HG03175 (cell line): ENCODE measurements at regions not wholly inside any gene's neighbourhood (a gene's known extent, or its start where the extent isn't known, plus 50 kb on each side); places are given as distances from the start of the nearest gene placed in this dataset.

Source experiments
- ATAC-seq: cut with Tn5 transposase; IDR thresholded peaks from one replicate; pipeline ENCODE4 v1.9.1; 2021; ENCODE audit warnings: mild to moderate bottlenecking, moderate library complexity; ENCODE audit not compliant: unreplicated experiment

GRCh38 chr4:127149086-127149485 is 483.7 kb upstream of the INTU start:
- ATAC-seq: no peak

GRCh38 chr4:127151941-127152340 is 480.8 kb upstream of the INTU start:
- no peak for ATAC-seq

- ATAC-seq: no peak
Measured at GRCh38 chr4:127155116-127155515, 477.6 kb upstream of the INTU start.

- no peak for ATAC-seq
Measured at GRCh38 chr4:127155555-127155954, 477.2 kb upstream of the INTU start.

- ATAC-seq: no peak
Measured at GRCh38 chr4:127162741-127163140, 470.0 kb upstream of the INTU start.

- no peak for ATAC-seq
Measured at GRCh38 chr4:127165971-127166370, 466.8 kb upstream of the INTU start.

- ATAC-seq: no peak
Measured at GRCh38 chr4:127174201-127174600, 458.6 kb upstream of the INTU start.

GRCh38 chr4:127174616-127175015 is 458.1 kb upstream of the INTU start:
- no peak for ATAC-seq

- ATAC-seq: no peak
Measured at GRCh38 chr4:127179256-127180087, 453.3 kb upstream of the INTU start.

GRCh38 chr4:127181001-127181400 is 451.8 kb upstream of the INTU start:
- no peak for ATAC-seq

- ATAC-seq: no peak
Measured at GRCh38 chr4:127182687-127183086, 450.1 kb upstream of the INTU start.

GRCh38 chr4:127188847-127189246 is 443.9 kb upstream of the INTU start:
- no peak for ATAC-seq

GRCh38 chr4:127194281-127194680 is 438.5 kb upstream of the INTU start:
- ATAC-seq: no peak

- no peak for ATAC-seq
Measured at GRCh38 chr4:127196655-127197352, 436.0 kb upstream of the INTU start.

GRCh38 chr4:127203562-127204200 is 429.1 kb upstream of the INTU start:
- ATAC-seq: no peak

- no peak for ATAC-seq
Measured at GRCh38 chr4:127204322-127204721, 428.4 kb upstream of the INTU start.

- ATAC-seq: no peak
Measured at GRCh38 chr4:127209580-127210095, 423.1 kb upstream of the INTU start.

GRCh38 chr4:127210893-127211649 is 421.7 kb upstream of the INTU start:
- no peak for ATAC-seq

GRCh38 chr4:127211650-127212560 is 420.9 kb upstream of the INTU start:
- no peak for ATAC-seq

- ATAC-seq: no peak
Measured at GRCh38 chr4:127212701-127213100, 420.1 kb upstream of the INTU start.
